Esophagus muscularis mucosa (tissue), 4 donors: ENCODE measurements at regions not wholly inside any gene's neighbourhood (a gene's known extent, or its start where the extent isn't known, plus 50 kb on each side); places are given as distances from the start of the nearest gene placed in this dataset.
A peak's percentile ranks its signal among the peaks of the same experiment; 100 is the strongest.

Experiments
- DNase-seq: peaks from one replicate; pipeline ENCODE4 v3.0.0-alpha.2; 2017; ENCODE audit errors: extremely low spot score
- H3K27ac ChIP-seq, 4 donors: fragments of 200-600 bp; sonication (generic); replicated peaks in 1 of 4; 1 replicate in 3 of 4; 2 replicates in 1 of 4; pipeline ENCODE4 v1.5.1; 2016 to 2019; ENCODE audit warnings: mild to moderate bottlenecking in 1 of 4
- H3K27me3 ChIP-seq, 4 donors: fragments of 200-600 bp; sonication (generic); one replicate each; pipeline versions ENCODE4 v1.5.1 to v1.6.0; 2016 to 2019
- H3K36me3 ChIP-seq, 4 donors: fragments of 200-600 bp; sonication (generic); one replicate each; pipeline ENCODE4 v1.5.1; 2016 to 2019
- H3K4me1 ChIP-seq, 4 donors: fragments of 200-600 bp; sonication (generic); one replicate each; pipeline ENCODE4 v1.5.1; 2016 to 2019
- H3K4me3 ChIP-seq, 4 donors: fragments of 200-600 bp; sonication (generic); 1 replicate in 2 of 4; 2 replicates in 2 of 4; pipeline ENCODE4 v1.5.1; 2016 to 2019; ENCODE audit warnings: mild to moderate bottlenecking in 4 of 4, moderate library complexity in 1 of 4
- H3K9me3 ChIP-seq, 4 donors: fragments of 200-600 bp; sonication (generic); 1 replicate in 3 of 4; 2 replicates in 1 of 4; pipeline ENCODE4 v1.5.1; 2016 to 2019
- EP300 ChIP-seq: sonication (generic); formaldehyde crosslinking; IDR thresholded peaks from one replicate; pipeline ENCODE4 v1.6.1; 2017; ENCODE audit warnings: antibody characterized with exemption
- POLR2A ChIP-seq: fragments of 450-650 bp; IDR thresholded peaks from one replicate; pipeline ENCODE4 v1.6.1; 2017; ENCODE audit warnings: antibody characterized with exemption, moderate library complexity, mild to moderate bottlenecking, low read depth
- POLR2AphosphoS5 ChIP-seq, 2 donors: sonication (generic); formaldehyde crosslinking; IDR thresholded peaks; one replicate each; pipeline ENCODE4 v1.6.1; 2017; ENCODE audit warnings: antibody characterized with exemption in 2 of 2
- WGBS: methylation state at CpG from one replicate; pipeline ENCODE4 v1.1.5; 2018; 5-methylcytosine and 5-hydroxymethylcytosine counted together
- intact Hi-C: fragments of 100-400 bp; cut with DNase I; formaldehyde crosslinking; loops from one replicate; pipeline ENCODE4 v1.15.1; 2023
- TF ChIP-seq, protein P1 (sequence below), 3 experiments: fragments of 200-600 bp in 2 of 3; fragments of 450-650 bp in 1 of 3; sonication (generic) in 2 of 3; IDR thresholded peaks; one replicate each; pipeline ENCODE4 v1.5.1; 2017 to 2019; ENCODE audit warnings: antibody characterized with exemption in 3 of 3, mild to moderate bottlenecking in 2 of 3, moderate library complexity in 1 of 3

DNA sequence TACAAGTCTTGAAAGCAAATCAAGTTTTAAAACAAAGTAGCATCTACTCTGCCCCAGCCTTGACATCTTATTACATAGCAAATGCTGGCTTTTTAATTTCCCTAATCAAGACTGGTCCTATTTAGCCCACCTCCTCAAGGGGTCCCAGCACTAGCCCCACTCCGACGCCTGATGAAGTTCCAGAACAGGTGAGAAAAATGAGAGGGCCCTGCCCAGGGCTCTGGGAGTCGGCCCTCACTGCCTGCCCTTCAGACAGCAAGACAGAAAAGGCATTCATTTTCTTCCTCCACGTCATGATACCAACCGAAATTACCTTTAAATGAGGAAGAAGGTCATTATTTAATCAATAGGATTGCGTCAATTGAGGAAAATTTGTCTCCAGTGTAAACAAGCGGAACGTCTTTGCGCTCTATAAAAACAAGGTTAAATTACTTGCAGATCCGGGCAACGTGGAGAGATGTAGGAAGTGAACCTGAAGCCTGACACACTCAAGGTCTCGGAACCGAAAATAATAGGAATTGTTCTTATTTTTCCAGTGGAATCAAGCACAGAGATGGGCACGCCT lies 170.6 kb upstream of the PKDCC start:
- no peak for TF ChIP-seq EP300
- TF ChIP-seq POLR2AphosphoS5 (IDR thresholded peaks at IDR 0.05), result no peak
- no peak for TF ChIP-seq POLR2A
- TF ChIP-seq, protein P1, sequence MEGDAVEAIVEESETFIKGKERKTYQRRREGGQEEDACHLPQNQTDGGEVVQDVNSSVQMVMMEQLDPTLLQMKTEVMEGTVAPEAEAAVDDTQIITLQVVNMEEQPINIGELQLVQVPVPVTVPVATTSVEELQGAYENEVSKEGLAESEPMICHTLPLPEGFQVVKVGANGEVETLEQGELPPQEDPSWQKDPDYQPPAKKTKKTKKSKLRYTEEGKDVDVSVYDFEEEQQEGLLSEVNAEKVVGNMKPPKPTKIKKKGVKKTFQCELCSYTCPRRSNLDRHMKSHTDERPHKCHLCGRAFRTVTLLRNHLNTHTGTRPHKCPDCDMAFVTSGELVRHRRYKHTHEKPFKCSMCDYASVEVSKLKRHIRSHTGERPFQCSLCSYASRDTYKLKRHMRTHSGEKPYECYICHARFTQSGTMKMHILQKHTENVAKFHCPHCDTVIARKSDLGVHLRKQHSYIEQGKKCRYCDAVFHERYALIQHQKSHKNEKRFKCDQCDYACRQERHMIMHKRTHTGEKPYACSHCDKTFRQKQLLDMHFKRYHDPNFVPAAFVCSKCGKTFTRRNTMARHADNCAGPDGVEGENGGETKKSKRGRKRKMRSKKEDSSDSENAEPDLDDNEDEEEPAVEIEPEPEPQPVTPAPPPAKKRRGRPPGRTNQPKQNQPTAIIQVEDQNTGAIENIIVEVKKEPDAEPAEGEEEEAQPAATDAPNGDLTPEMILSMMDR (IDR thresholded peaks at IDR 0.05), result no peak

DNA sequence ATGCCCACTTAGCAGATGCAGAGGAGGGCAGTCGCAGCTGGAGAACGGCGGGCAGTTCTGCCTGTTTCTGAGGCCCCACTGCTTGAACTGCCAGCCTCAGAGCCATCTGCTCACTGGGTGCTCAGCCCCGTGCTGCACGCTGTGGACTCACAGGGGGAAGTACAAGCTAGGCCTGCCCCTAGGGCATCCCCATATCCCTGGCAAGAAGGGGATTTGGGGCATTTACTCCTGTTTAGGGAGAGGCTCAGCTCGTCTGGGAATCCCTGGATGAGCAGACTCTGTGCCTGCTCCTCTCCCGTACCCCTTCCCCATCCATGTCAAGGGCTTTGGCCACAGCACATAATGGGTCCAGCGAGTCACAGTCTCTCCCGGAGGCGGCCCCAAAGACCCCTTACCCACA lies 169.8 kb upstream of the PKDCC start:
- no peaks in the 10 kb centered on the region for H3K9me3 ChIP-seq

More for the DNA sequence above, 170.6 kb upstream of the PKDCC start:
- H3K27me3 ChIP-seq, result no peaks in the 10 kb centered on the region
- no peak overlapping the region for H3K27ac ChIP-seq
- no peaks in the 10 kb centered on the region for H3K36me3 ChIP-seq
- no peak overlapping the region for H3K4me3 ChIP-seq
- H3K4me1 ChIP-seq, result peaks cover 5 to 41% (median 33%) of the 10 kb centered on the region in 4 donors
- WGBS, result 96% methylated on average over 14 of the region's 14 CpGs
- DNase-seq, result no peak
- no peaks in the 10 kb centered on the region for H3K9me3 ChIP-seq
- intact Hi-C loops, result no loop called here

DNA sequence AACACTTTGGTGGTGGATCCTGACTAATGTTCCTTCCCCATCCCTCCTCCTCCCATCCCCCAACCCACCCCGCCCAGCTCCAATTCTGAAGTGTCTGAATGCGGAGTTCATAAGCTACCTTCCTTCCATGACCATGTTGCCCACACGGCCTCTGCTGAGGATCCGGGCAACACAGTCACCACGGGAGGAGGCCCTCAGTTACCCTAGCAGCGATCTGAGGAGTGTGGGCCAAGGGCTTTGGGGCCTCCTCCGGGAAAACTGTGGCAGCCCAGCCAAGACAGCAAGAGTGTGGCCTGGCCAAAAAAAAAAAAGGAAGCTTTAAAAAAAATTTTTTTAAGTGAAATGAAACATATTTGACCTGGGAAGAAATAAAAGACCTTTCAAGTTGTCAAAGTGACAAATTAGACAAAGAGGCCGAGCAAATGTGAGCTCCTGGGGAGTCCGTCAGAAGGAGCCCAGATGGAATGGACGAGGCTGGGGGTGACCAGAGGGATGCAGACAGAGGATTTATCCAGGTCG lies 169.0 kb upstream of the PKDCC start:
- no peak for DNase-seq
- TF ChIP-seq POLR2AphosphoS5 (IDR thresholded peaks at IDR 0.05) (no peak), POLR2A (no peak), EP300 (no peak)
- TF ChIP-seq, protein P1 (IDR thresholded peaks at IDR 0.05), result no peak
- H3K36me3 ChIP-seq, result no peaks in the 10 kb centered on the region
- peak overlapping the region in 1 of 4 donors; percentile 23 for H3K27ac ChIP-seq
- no peak overlapping the region for H3K4me3 ChIP-seq
- H3K9me3 ChIP-seq, result no peaks in the 10 kb centered on the region
- intact Hi-C loops, result no loop called here
- 57% methylated on average over 9 of the region's 11 CpGs for WGBS
- no peaks in the 10 kb centered on the region for H3K27me3 ChIP-seq
- peaks cover 5 to 25% (median 23%) of the 10 kb centered on the region in 4 donors for H3K4me1 ChIP-seq

More for the DNA sequence above, 169.8 kb upstream of the PKDCC start:
- Histone ChIP-seq H3K27ac (no peak overlapping the region), H3K4me3 (no peak overlapping the region), H3K36me3 (no peaks in the 10 kb centered on the region), H3K27me3 (no peaks in the 10 kb centered on the region), H3K4me1 (peaks cover 5 to 32% (median 29%) of the 10 kb centered on the region in 4 donors)
- no peak for DNase-seq
- intact Hi-C loops, result no loop called here
- TF ChIP-seq EP300 (no peak), POLR2A (no peak), POLR2AphosphoS5 (IDR thresholded peaks at IDR 0.05) (no peak)
- TF ChIP-seq, protein P1 (IDR thresholded peaks at IDR 0.05), result no peak
- WGBS, result 98% methylated on average over 7 of the region's 10 CpGs

DNA sequence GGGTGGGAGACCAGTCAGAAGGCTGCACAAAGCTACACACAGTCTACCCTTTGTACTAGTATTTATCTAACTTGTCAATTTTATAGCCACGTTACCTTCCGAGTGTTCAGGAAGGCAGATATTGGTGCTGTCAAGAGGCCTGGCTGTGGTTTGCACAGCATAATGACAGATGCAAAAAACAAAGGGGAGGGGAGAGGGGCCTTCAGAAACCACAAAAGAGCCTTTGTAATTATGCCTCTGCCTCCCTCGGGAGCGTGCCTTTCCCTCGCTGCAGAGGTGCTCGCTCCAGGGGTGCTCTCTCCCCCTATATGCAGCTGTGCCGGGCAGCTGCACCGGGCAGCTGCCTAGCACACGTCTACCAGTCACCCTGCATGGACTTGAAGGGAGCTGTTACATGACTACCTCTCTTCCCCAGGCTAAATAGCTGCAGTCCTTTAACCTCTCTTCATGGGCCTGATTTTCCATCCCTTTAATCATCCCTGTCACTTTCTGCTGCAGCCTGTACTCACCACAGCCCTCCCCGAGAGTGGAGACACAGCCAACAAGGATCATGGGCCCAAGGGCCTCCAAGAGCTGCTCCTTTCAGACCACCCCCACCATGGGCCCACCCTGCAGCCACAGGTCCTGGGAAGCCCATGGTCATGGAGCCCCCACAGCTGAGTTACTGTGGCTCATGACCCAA lies 168.4 kb upstream of the PKDCC start:
- TF ChIP-seq, protein P1 (IDR thresholded peaks at IDR 0.05), result no peak
- TF ChIP-seq POLR2AphosphoS5 (IDR thresholded peaks at IDR 0.05) (no peak), EP300 (no peak), POLR2A (no peak)
- no peaks in the 10 kb centered on the region for H3K27me3 ChIP-seq
- H3K9me3 ChIP-seq, result no peaks in the 10 kb centered on the region
- DNase-seq, result no peak
- 49% methylated on average over 8 of the region's 10 CpGs for WGBS
- intact Hi-C loops, result no loop called here
- H3K36me3 ChIP-seq, result no peaks in the 10 kb centered on the region
- peak overlapping the region in 1 of 4 donors; percentile 23 for H3K27ac ChIP-seq
- H3K4me3 ChIP-seq, result no peak overlapping the region
- peaks cover 5 to 23% (median 20%) of the 10 kb centered on the region in 4 donors for H3K4me1 ChIP-seq
